NCI-H2081 treated with DMSO at 0.1 percent for 48 hours (cell line): ENCODE measurements at regions not wholly inside any gene's neighbourhood (a gene's known extent, or its start where the extent isn't known, plus 50 kb on each side); places are given as distances from the start of the nearest gene placed in this dataset.

Experiments
- DNase-seq: peaks from one replicate; lab custom pipeline; 2025; lab: John Stamatoyannopoulos, UW

- no peak for DNase-seq
These were observed 547.3 kb upstream of the B3GALT2 start for GRCh38 chr1:193733674-193734073.

GRCh38 chr1:193730017-193730416 lies 543.6 kb upstream of the B3GALT2 start:
- DNase-seq: no peak

- no peak for DNase-seq
These were observed 543.0 kb upstream of the B3GALT2 start for GRCh38 chr1:193729429-193729828.

GRCh38 chr1:193727850-193728249 lies 541.4 kb upstream of the B3GALT2 start:
- no peak for DNase-seq

GRCh38 chr1:193726722-193727121 lies 540.3 kb upstream of the B3GALT2 start:
- DNase-seq: no peak

GRCh38 chr1:193712392-193712791 lies 526.0 kb upstream of the B3GALT2 start:
- no peak for DNase-seq

GRCh38 chr1:193709607-193710006 lies 523.2 kb upstream of the B3GALT2 start:
- DNase-seq: no peak

GRCh38 chr1:193707271-193708021 lies 521.0 kb upstream of the B3GALT2 start:
- DNase-seq: no peak

- DNase-seq: no peak
These were observed 520.4 kb upstream of the B3GALT2 start for GRCh38 chr1:193706766-193707165.

GRCh38 chr1:193705554-193705981 lies 519.2 kb upstream of the B3GALT2 start:
- DNase-seq: no peak

- no peak for DNase-seq
These were observed 517.2 kb upstream of the B3GALT2 start for GRCh38 chr1:193703655-193704054.

- no peak for DNase-seq
These were observed 516.7 kb upstream of the B3GALT2 start for GRCh38 chr1:193703121-193703520.

GRCh38 chr1:193701759-193702158 lies 515.3 kb upstream of the B3GALT2 start:
- no peak for DNase-seq

GRCh38 chr1:193700710-193701355 lies 514.4 kb upstream of the B3GALT2 start:
- no peak for DNase-seq

- no peak for DNase-seq
These were observed 512.8 kb upstream of the B3GALT2 start for GRCh38 chr1:193699261-193699660.

GRCh38 chr1:193697776-193698175 lies 511.4 kb upstream of the B3GALT2 start:
- DNase-seq: no peak

GRCh38 chr1:193697115-193697762 lies 510.8 kb upstream of the B3GALT2 start:
- DNase-seq: no peak

- no peak for DNase-seq
These were observed 508.3 kb upstream of the B3GALT2 start for GRCh38 chr1:193694741-193695140.

GRCh38 chr1:193685986-193686385 lies 499.6 kb upstream of the B3GALT2 start:
- DNase-seq: no peak

- DNase-seq: no peak
These were observed 495.0 kb upstream of the B3GALT2 start for GRCh38 chr1:193681422-193681821.

- no peak for DNase-seq
These were observed 494.5 kb upstream of the B3GALT2 start for GRCh38 chr1:193680924-193681316.

GRCh38 chr1:193680247-193680923 lies 494.0 kb upstream of the B3GALT2 start:
- DNase-seq: no peak

GRCh38 chr1:193677874-193678273 lies 491.5 kb upstream of the B3GALT2 start:
- no peak for DNase-seq
